Fibroblast of lung (primary cell): ENCODE measurements at regions not wholly inside any gene's neighbourhood (a gene's known extent, or its start where the extent isn't known, plus 50 kb on each side); places are given as distances from the start of the nearest gene placed in this dataset.

Experiments used
- DNase-seq, 2 donors: peaks; one replicate each; pipeline versions ENCODE4 v3.0.0 to v3.0.0-alpha.2; 2010; ENCODE audit warnings: low read depth in 2 of 2
- H2AFZ ChIP-seq: 2 replicates; pipeline ENCODE4 v1.5.1; 2012; ENCODE audit warnings: low read length, control low read depth, inconsistent platforms
- H3K27ac ChIP-seq: 2 replicates; pipeline ENCODE4 v1.5.1; 2011; ENCODE audit warnings: low read length, control low read depth; ENCODE audit not compliant: insufficient read depth
- H3K27me3 ChIP-seq: 2 replicates; pipeline ENCODE4 v1.5.1; 2011; ENCODE audit warnings: mild to moderate bottlenecking, low read length; ENCODE audit not compliant: control insufficient read depth, insufficient read depth
- H3K36me3 ChIP-seq: 2 replicates; pipeline ENCODE4 v1.5.1; 2011; ENCODE audit warnings: low read length; ENCODE audit not compliant: control insufficient read depth, insufficient read depth
- H3K4me1 ChIP-seq: 2 replicates; pipeline ENCODE4 v1.5.1; 2011; ENCODE audit warnings: low read length; ENCODE audit not compliant: control insufficient read depth, insufficient read depth; ENCODE audit errors: extremely low read depth
- H3K4me2 ChIP-seq: 2 replicates; pipeline ENCODE4 v1.5.1; 2011; ENCODE audit warnings: low read length, control low read depth; ENCODE audit not compliant: insufficient read depth; ENCODE audit errors: extremely low read depth
- H3K4me3 ChIP-seq, 4 experiments: fragments of 200-600 bp in 1 of 4; sonication (generic) in 1 of 4; replicated peaks in 1 of 4; 2 replicates each; pipeline ENCODE4 v1.5.1; 2011 to 2016; ENCODE audit warnings: low read length in 4 of 4, low read depth in 3 of 4, mild to moderate bottlenecking in 3 of 4, control low read depth in 2 of 4, inconsistent platforms in 1 of 4, mixed read lengths in 1 of 4; ENCODE audit not compliant: insufficient read depth in 1 of 4; ENCODE audit errors: control extremely low read depth in 1 of 4
- H3K79me2 ChIP-seq: 2 replicates; pipeline ENCODE4 v1.5.1; 2012; ENCODE audit warnings: mild to moderate bottlenecking, low read length, inconsistent platforms; ENCODE audit not compliant: control insufficient read depth, insufficient read depth
- H3K9ac ChIP-seq: 2 replicates; pipeline ENCODE4 v1.5.1; 2011; ENCODE audit warnings: mild to moderate bottlenecking, low read length, control low read depth; ENCODE audit not compliant: insufficient read depth
- H3K9me3 ChIP-seq: 2 replicates; pipeline ENCODE4 v1.5.1; 2012; ENCODE audit warnings: low read depth, low read length; ENCODE audit not compliant: control insufficient read depth, insufficient read depth
- H4K20me1 ChIP-seq: 2 replicates; pipeline ENCODE4 v1.5.1; 2011; ENCODE audit warnings: low read length; ENCODE audit not compliant: control insufficient read depth, insufficient read depth; ENCODE audit errors: extremely low read depth
- EZH2 ChIP-seq: IDR thresholded peaks from 2 replicates; pipeline ENCODE4 v1.5.1; 2012; ENCODE audit warnings: low read length, control low read depth, mild to moderate bottlenecking; ENCODE audit errors: missing control alignments
- TF ChIP-seq, protein P1 (sequence below), 2 donors: IDR thresholded peaks in 1 of 2; conservative IDR thresholded peaks in 1 of 2; 1 replicate in 1 of 2; 2 replicates in 1 of 2; pipeline ENCODE4 v1.5.1; 2011 to 2012; ENCODE audit warnings: low read length in 2 of 2, control low read depth in 1 of 2, inconsistent platforms in 1 of 2, low read depth in 1 of 2, mild to moderate bottlenecking in 1 of 2

DNA sequence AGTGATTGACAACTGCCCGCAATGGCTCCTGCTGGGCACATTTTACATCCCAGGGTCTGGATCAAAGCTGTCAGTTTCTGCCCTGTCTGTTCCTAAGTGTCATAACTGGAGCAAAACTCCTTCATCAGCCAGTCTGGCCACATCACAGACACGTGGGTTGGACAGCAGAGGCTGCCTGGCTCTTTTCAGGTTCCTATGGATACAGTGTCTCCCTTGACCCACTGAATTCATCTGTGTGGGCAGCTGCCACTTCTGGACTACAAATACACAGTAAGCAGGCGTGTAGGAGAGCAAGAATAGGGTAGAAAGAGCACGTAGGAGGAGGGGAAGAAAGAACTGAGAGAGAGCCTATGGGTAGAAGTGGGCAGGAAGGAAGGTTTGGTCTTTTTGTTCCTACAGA, 238.0 kb downstream of the ENC1 start:
- Histone ChIP-seq H4K20me1 (no peaks in the 10 kb centered on the region), H3K4me3 (no peak overlapping the region), H2AFZ (no peak overlapping the region), H3K27ac (no peak overlapping the region), H3K4me2 (no peak overlapping the region), H3K9me3 (no peaks in the 10 kb centered on the region), H3K36me3 (no peaks in the 10 kb centered on the region), H3K27me3 (no peaks in the 10 kb centered on the region), H3K79me2 (no peaks in the 10 kb centered on the region), H3K9ac (no peak overlapping the region), H3K4me1 (no peaks in the 10 kb centered on the region)
- peak in 1 of 2 donors; percentile 35 for DNase-seq
- no peak for TF ChIP-seq EZH2
- TF ChIP-seq, protein P1, sequence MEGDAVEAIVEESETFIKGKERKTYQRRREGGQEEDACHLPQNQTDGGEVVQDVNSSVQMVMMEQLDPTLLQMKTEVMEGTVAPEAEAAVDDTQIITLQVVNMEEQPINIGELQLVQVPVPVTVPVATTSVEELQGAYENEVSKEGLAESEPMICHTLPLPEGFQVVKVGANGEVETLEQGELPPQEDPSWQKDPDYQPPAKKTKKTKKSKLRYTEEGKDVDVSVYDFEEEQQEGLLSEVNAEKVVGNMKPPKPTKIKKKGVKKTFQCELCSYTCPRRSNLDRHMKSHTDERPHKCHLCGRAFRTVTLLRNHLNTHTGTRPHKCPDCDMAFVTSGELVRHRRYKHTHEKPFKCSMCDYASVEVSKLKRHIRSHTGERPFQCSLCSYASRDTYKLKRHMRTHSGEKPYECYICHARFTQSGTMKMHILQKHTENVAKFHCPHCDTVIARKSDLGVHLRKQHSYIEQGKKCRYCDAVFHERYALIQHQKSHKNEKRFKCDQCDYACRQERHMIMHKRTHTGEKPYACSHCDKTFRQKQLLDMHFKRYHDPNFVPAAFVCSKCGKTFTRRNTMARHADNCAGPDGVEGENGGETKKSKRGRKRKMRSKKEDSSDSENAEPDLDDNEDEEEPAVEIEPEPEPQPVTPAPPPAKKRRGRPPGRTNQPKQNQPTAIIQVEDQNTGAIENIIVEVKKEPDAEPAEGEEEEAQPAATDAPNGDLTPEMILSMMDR (conservative IDR thresholded peaks at IDR 0.05 in 1 of 2, IDR thresholded peaks at IDR 0.05 in 1 of 2; ENCODE audit: low read depth in 1 of 2, low read length in 2 of 2): no peak

DNA sequence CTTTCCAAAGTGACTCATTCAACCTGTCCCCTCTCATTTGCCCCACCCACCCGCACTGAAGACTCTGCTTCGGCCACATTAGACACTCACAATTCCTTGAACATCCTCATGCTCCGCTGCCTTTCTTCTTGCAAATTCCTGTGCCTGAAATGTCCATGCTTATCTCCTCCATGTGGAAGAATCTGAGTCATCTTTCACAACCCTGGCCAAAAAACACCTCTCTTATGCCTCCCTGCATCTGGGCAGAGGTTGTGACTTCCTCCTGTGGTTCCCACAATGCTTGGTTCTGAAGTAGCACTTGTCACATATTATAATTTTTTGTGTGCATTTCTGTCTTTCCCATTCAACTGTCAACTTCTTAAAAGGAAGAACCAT, 238.6 kb downstream of the ENC1 start:
- Histone ChIP-seq H3K79me2 (no peaks in the 10 kb centered on the region), H3K27ac (no peak overlapping the region), H3K4me1 (no peaks in the 10 kb centered on the region), H3K27me3 (no peaks in the 10 kb centered on the region), H4K20me1 (no peaks in the 10 kb centered on the region), H3K4me3 (no peak overlapping the region), H3K9me3 (no peaks in the 10 kb centered on the region), H2AFZ (no peak overlapping the region), H3K4me2 (no peak overlapping the region), H3K36me3 (no peaks in the 10 kb centered on the region), H3K9ac (no peak overlapping the region)
- TF ChIP-seq EZH2: no peak
- TF ChIP-seq, protein P1 (conservative IDR thresholded peaks at IDR 0.05 in 1 of 2, IDR thresholded peaks at IDR 0.05 in 1 of 2; ENCODE audit: low read depth in 1 of 2, low read length in 2 of 2): no peak
- peak in 1 of 2 donors; percentile 82 for DNase-seq

DNA sequence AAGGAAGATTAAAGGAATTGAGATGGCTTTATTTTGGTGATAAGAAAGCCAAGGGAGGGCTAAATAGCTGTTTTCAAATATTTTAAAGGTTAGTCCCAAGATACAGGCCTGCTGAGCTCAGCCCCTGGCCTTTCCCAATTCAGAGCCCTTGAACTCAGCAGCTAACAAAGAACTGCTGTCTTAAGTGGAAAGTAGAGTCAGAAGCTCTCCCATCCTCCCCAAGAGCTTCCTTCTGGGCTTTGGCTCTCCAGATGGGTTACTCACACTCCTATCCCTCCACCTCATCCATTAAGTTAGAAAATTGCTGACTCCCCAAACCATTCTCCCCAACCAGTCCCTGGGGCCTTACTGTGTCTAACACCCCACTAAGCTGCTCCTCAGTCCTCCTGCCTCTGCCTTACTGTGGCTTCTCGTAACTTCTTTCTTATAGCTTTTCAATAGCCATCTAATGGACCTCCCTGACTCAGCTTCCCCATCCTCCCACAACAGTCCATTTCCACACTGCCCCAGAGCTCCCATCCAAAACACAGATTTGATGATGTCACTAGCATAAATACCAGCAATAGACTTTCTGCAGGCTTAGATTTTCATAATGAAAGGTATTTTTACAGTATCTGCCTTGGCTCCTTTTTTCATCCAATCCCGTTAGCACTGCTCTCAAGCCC, 239.1 kb downstream of the ENC1 start:
- Histone ChIP-seq H4K20me1 (no peaks in the 10 kb centered on the region), H3K9me3 (no peaks in the 10 kb centered on the region), H2AFZ (no peak overlapping the region), H3K4me3 (no peak overlapping the region), H3K79me2 (no peaks in the 10 kb centered on the region), H3K9ac (no peak overlapping the region), H3K27me3 (no peaks in the 10 kb centered on the region), H3K4me1 (no peaks in the 10 kb centered on the region), H3K36me3 (no peaks in the 10 kb centered on the region), H3K27ac (no peak overlapping the region), H3K4me2 (no peak overlapping the region)
- peak in 1 of 2 donors; percentile 31 for DNase-seq
- TF ChIP-seq, protein P1 (conservative IDR thresholded peaks at IDR 0.05 in 1 of 2, IDR thresholded peaks at IDR 0.05 in 1 of 2; ENCODE audit: low read depth in 1 of 2, low read length in 2 of 2): no peak
- no peak for TF ChIP-seq EZH2
